ENCODE measurements at regions not wholly inside any gene's neighbourhood (a gene's known extent, or its start where the extent isn't known, plus 50 kb on each side); places are given as distances from the start of the nearest gene placed in this dataset.

DNA sequence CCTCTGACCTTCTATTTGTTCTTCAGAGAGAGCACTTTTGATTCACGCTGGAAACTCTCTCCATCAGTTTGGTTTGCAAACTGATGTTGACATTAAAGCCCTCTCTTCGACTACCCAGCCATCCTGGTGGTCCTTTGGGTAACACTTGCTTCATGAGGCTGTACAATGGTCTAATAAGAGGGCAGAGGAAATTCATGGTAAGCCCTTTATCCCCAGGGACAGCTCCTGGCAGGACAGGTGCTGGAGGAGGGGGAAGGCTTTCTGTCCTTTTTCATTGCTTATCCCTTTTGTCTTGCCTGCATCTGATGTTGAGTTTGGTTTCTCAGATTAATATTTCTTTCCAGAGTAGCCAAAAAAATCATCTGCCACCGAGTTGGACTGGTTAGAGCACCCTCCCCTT lies 52.1 kb upstream of the CD93 start:
- no peak for DNase-seq (ENCODE audit: low read depth)

DNA sequence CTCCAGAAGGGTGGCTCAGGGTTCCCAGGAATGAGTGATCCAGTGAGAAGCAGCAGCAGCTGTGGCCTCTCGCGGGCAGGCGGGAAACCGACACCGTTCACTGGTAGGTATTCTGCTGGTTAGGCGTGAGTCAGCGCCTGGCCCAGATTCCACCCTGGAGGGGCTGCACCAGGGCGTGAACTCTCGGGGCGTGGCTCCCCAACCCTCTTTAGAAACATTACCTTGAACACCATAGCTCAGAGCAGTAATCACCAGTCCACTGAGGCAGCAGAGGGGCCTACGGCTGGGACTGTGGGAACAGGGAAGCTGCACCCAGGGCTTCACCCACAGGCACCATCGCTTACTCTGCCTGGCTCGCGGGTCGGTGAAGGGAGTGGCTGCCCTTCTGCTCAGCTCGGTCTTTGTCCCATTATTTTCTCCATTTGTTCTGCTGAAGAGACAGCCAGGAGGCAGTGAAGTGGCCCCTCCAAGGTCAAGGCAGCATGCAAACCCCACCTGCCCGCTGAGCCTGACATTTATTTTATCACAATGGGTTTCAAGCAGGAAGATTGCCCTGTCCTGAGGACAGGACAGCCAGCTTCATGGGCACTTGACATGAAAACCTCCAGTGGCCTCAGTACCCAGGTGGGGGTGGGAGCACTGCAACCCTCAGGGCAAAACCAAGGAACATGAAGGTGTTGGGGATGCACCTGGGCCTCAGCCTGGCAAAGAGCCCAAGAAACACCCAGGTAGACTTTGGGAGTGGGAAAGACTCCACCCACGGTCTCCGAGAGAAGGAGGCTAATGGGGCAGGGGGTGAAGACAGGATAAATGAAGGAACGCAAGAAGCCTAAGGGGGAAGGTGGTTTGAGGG lies 51.0 kb upstream of the CD93 start:
- no peak for DNase-seq (ENCODE audit: low read depth)

DNA sequence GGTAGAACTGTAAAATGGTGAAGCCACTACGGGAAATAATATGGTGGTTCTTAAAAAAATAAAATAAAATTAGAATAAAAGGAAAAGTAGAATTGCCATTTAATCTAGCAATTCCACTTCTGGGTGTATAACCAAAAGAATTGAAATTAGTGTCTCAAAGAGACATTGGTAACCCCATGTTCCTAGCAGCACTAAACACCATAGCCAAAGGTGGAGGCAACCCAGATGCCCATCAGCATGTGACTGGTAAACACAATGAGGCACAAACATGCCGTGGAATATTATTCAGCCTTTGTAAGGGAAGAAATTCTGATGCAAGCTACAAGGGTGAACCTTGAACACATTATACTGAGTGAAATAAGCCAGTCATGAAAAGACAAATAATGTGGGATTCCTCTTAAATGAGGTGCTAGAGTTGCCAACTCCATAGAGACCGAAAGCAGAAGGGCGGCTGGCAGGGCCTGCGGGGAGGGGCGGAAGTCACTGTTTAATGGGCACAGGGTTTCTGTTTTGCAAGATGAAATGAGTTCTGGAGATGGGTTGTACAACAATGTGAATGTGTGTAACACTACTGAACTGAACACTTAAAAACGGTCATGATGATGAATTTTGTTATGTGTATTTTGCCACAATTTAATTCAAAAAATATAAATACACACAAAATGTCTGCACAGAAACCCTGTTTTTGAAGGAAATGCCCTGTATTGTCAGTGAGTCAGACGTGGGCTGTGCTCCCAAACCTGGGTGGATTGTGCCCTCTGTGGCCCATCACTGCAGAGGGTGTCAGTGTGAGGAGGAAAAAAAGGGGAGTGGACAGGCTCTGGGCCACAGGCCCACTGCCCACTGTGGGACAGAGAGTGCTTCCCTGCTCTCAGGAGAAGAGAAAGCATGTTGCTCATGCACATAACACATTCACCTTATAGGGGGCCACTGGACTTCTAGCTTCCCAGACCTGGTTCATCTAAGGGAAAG lies 49.6 kb upstream of the CD93 start:
- no peak for DNase-seq (ENCODE audit: low read depth)
